ENCODE measurements at regions not wholly inside any gene's neighbourhood (a gene's known extent, or its start where the extent isn't known, plus 50 kb on each side); places are given as distances from the start of the nearest gene placed in this dataset.

- DNase-seq: no peak
These were observed 750.1 kb downstream of the BRD1 start for GRCh38 chr22:49077586-49077985.

GRCh38 chr22:49077036-49077393, 750.7 kb downstream of the BRD1 start:
- DNase-seq: no peak

GRCh38 chr22:49076300-49077035, 751.2 kb downstream of the BRD1 start:
- no peak for DNase-seq

GRCh38 chr22:49075150-49075549, 752.5 kb downstream of the BRD1 start:
- no peak for DNase-seq

GRCh38 chr22:49073873-49074417, 753.7 kb downstream of the BRD1 start:
- DNase-seq: no peak

- no peak for DNase-seq
These were observed 754.6 kb downstream of the BRD1 start for GRCh38 chr22:49072996-49073645.

GRCh38 chr22:49070501-49070900, 757.2 kb downstream of the BRD1 start:
- no peak for DNase-seq

- DNase-seq: no peak
These were observed 758.7 kb downstream of the BRD1 start for GRCh38 chr22:49068861-49069500.

- no peak for DNase-seq
These were observed 760.2 kb downstream of the BRD1 start for GRCh38 chr22:49067504-49067903.

GRCh38 chr22:49066619-49067018, 761.1 kb downstream of the BRD1 start:
- no peak for DNase-seq

GRCh38 chr22:49064836-49065235, 762.8 kb downstream of the BRD1 start:
- DNase-seq: no peak

GRCh38 chr22:49063545-49063890, 764.2 kb downstream of the BRD1 start:
- no peak for DNase-seq

- DNase-seq: no peak
These were observed 764.7 kb downstream of the BRD1 start for GRCh38 chr22:49062802-49063544.

GRCh38 chr22:49062155-49062801, 765.4 kb downstream of the BRD1 start:
- DNase-seq: no peak

GRCh38 chr22:49057910-49058309, 769.8 kb downstream of the BRD1 start:
- no peak for DNase-seq

- DNase-seq: no peak
These were observed 771.4 kb downstream of the BRD1 start for GRCh38 chr22:49056301-49056700.

GRCh38 chr22:49055406-49055805, 772.3 kb downstream of the BRD1 start:
- DNase-seq: no peak

GRCh38 chr22:49053578-49053977, 774.1 kb downstream of the BRD1 start:
- no peak for DNase-seq

GRCh38 chr22:49052560-49052959, 775.1 kb downstream of the BRD1 start:
- DNase-seq: no peak

GRCh38 chr22:49052023-49052538, 775.6 kb downstream of the BRD1 start:
- no peak for DNase-seq

- DNase-seq: no peak
These were observed 776.1 kb downstream of the BRD1 start for GRCh38 chr22:49051491-49052022.

- DNase-seq: no peak
These were observed 778.0 kb downstream of the BRD1 start for GRCh38 chr22:49049691-49050090.

Measured in EL (cell line).